Heart right ventricle (tissue), 16 donors: ENCODE measurements at regions not wholly inside any gene's neighbourhood (a gene's known extent, or its start where the extent isn't known, plus 50 kb on each side); places are given as distances from the start of the nearest gene placed in this dataset.

ENCODE experiments used
- ATAC-seq, 8 donors: fragments of 200-7000 bp; cut with Tn5 transposase; one replicate each; pipeline ENCODE4 v1.9.1; 2020; ENCODE audit warnings: mild to moderate bottlenecking in 8 of 8, moderate library complexity in 8 of 8, moderate number of reproducible peaks in 1 of 8
- DNase-seq, 2 donors: peaks; one replicate each; pipeline ENCODE4 v3.0.0-alpha.2; 2020
- H3K27ac ChIP-seq, 10 donors: fragments of 200-600 bp; sonication (generic) in 2 of 10; one replicate each; pipeline versions ENCODE4 v1.5.0 to v1.8.0; 2020 to 2022; ENCODE audit warnings: mild to moderate bottlenecking in 3 of 10
- H3K27me3 ChIP-seq, 7 donors: fragments of 200-600 bp; one replicate each; pipeline ENCODE4 v1.8.0; 2021 to 2022; ENCODE audit warnings: mild to moderate bottlenecking in 2 of 7
- H3K36me3 ChIP-seq, 9 donors: fragments of 200-600 bp; sonication (generic) in 1 of 9; one replicate each; pipeline versions ENCODE4 v1.5.0 to v1.8.0; 2020 to 2022; ENCODE audit warnings: mild to moderate bottlenecking in 2 of 9
- H3K4me1 ChIP-seq, 9 donors: fragments of 200-600 bp; sonication (generic) in 1 of 9; one replicate each; pipeline versions ENCODE4 v1.5.0 to v1.8.0; 2020 to 2022; ENCODE audit warnings: mild to moderate bottlenecking in 4 of 9
- H3K4me3 ChIP-seq, 10 donors: fragments of 200-600 bp; sonication (generic) in 2 of 10; one replicate each; pipeline versions ENCODE4 v1.5.0 to v1.8.0; 2020 to 2022; ENCODE audit warnings: mild to moderate bottlenecking in 7 of 10, moderate library complexity in 2 of 10
- H3K9me3 ChIP-seq, 11 donors: fragments of 200-600 bp in 10 of 11; sonication (generic) in 2 of 11; one replicate each; pipeline versions ENCODE4 v1.5.0 to v1.8.0; 2013 to 2022; ENCODE audit warnings: mild to moderate bottlenecking in 2 of 11, control low read depth in 1 of 11, moderate library complexity in 1 of 11
- WGBS, 2 donors: extraction: QIAGEN DNeasy Blood & Tissue Kit; methylation state at CpG; one replicate each; pipeline ENCODE4 v1.1.7; 2013; ENCODE audit warnings: inconsistent platforms in 1 of 2; 5-methylcytosine and 5-hydroxymethylcytosine counted together
- intact Hi-C, 10 donors: fragments of 100-400 bp; cut with DNase I; formaldehyde crosslinking; loops; one replicate each; pipeline versions ENCODE4 v1.11.1 to v1.14.2; 2022
- TF ChIP-seq, protein P1 (sequence below), 9 donors: fragments of 200-600 bp; sonication (generic) in 2 of 9; IDR thresholded peaks; one replicate each; pipeline versions ENCODE4 v1.5.0 to v1.8.0; 2021 to 2022; ENCODE audit warnings: antibody characterized with exemption in 9 of 9, mild to moderate bottlenecking in 5 of 9, moderate library complexity in 1 of 9
- donor health status: Arrhythmogenic right ventricular cardiomyopathy.
- donor health status: ischemic (EF 13 %, LVEDD 7.1; RV severe dilation, severe dysfunction).
- donor health status: healthy with polysubstance abuse.
- donor health status: DM: no; HTN: yes; CAD: no.
- donor health status: DM: no; HTN: no; CAD: no.
- donor health status: ischemic (EF 25% LVEDD 6.9; RV normal size, moderate dysfunction).
- donor health status: ischemic (EF 25% LVEDD 5.7; RV mildly dilated, moderate dysfunction).
- donor health status: healthy.
- donor health status: DM: yes; HTN: yes; CAD: no.
- donor health status: Ischemic cardiomyopathy.
- donor health status: ischemic (EF 35%, LVEDD 5.7; RV mildly dilated, moderate dysfunction).
- donor health status: nonischemic (EF 11% LVEDD 7.7; RV severe dilation, severe dysfunction).
- donor health status: DM: yes; HTN: yes; CAD: no.
- donor health status: PGD.
- donor health status: ischemic (EF 29% LVEDD 5.4; RV normal size, mild dysfunction).
- donor health status: nonischemic (EF 23%, LVEDD 6.1; RV moderate dilation, normal function).

DNA sequence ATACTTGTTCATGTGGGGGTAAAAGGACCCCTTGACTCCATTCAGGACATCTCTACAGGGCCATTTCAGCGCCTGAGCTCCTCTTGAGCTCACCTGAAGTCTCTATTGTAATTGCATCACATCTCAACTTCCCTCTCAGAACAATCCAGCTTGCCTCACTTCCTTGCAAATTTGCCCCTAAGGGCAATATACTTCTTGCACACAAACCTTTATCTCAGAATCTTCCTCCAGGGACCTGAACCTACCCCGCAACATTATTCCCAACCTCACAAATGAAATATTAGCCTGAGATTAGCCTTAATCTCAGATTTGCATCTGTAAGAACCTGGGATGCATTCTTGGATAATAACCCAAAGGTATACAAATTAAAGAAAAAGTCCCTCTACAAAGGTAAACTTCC is 159.2 kb downstream of the DRD1 start:
- intact Hi-C loops, result no loop called here
- Histone ChIP-seq H3K27ac (no peak overlapping the region), H3K4me3 (no peak overlapping the region), H3K4me1 (no peaks in the 10 kb centered on the region), H3K36me3 (no peaks in the 10 kb centered on the region), H3K9me3 (no peaks in the 10 kb centered on the region), H3K27me3 (peaks cover 0 to 49% (median 11%) of the 10 kb centered on the region in 7 donors)
- DNase-seq (no peak), ATAC-seq (no peak)
- WGBS, 2 donors, result 63 to 68% methylated on average over 2 of the region's 2 CpGs
- TF ChIP-seq, protein P1, sequence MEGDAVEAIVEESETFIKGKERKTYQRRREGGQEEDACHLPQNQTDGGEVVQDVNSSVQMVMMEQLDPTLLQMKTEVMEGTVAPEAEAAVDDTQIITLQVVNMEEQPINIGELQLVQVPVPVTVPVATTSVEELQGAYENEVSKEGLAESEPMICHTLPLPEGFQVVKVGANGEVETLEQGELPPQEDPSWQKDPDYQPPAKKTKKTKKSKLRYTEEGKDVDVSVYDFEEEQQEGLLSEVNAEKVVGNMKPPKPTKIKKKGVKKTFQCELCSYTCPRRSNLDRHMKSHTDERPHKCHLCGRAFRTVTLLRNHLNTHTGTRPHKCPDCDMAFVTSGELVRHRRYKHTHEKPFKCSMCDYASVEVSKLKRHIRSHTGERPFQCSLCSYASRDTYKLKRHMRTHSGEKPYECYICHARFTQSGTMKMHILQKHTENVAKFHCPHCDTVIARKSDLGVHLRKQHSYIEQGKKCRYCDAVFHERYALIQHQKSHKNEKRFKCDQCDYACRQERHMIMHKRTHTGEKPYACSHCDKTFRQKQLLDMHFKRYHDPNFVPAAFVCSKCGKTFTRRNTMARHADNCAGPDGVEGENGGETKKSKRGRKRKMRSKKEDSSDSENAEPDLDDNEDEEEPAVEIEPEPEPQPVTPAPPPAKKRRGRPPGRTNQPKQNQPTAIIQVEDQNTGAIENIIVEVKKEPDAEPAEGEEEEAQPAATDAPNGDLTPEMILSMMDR (IDR thresholded peaks at IDR 0.05), result no peak

DNA sequence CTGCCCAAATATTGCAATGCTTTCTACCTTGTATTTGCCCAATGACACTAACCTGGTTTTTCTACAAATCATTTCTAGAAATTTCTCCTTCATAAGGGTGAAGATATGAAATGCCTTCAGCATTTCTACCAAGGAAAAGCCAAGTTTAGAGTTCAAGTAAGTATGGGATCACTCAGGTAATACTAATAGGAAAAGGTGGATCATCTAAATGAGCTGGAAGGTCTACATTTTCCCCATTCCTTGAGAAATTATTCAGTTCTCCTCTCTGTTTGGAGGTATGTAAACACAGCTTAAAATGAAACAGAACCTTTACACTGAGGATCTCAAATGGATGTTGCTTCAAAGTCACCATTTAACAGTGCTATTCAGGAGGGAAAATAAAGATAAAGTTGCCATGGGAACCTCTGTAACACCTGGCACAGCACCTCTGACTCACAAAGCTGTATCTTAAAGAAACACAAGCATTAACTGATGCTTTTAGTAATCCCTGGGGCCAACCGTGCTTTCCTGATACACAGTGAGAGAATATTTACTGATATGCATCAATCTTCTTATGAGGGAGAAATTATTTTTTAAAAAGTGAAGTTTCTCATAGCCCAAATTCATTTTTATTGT is 161.3 kb downstream of the DRD1 start:
- Histone ChIP-seq H3K9me3 (no peaks in the 10 kb centered on the region), H3K36me3 (no peaks in the 10 kb centered on the region), H3K27ac (no peak overlapping the region), H3K4me1 (no peaks in the 10 kb centered on the region), H3K4me3 (no peak overlapping the region), H3K27me3 (peaks cover 0 to 57% (median 13%) of the 10 kb centered on the region in 7 donors)
- TF ChIP-seq, protein P1 (IDR thresholded peaks at IDR 0.05), result no peak
- DNase-seq (no peak), ATAC-seq (no peak)
- intact Hi-C loops, result no loop called here
- WGBS, 2 donors, result 9 to 17% methylated on average over 1 of the region's 1 CpG

DNA sequence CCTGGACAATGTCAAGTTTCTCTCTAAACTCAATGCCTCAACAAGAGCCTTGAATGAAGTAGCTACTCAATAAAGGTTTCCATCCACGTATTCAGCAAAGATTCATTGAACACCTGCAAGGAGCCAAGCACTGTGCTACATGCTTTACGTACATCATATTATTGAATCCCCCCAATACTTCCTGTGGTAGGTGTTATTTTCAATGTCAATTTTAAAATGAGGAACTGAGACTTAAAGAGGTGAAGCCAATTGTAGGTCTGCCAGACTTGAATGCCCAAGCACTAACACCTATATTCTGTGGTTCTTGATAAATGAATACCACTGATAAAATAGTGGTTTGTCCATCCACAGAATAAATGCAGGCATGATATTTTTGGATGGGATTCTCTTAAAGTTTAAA is 162.3 kb downstream of the DRD1 start:
- ATAC-seq, result no peak
- Histone ChIP-seq H3K27me3 (peaks cover 0 to 55% (median 13%) of the 10 kb centered on the region in 7 donors), H3K4me3 (no peak overlapping the region), H3K4me1 (no peaks in the 10 kb centered on the region), H3K36me3 (no peaks in the 10 kb centered on the region), H3K27ac (no peak overlapping the region), H3K9me3 (no peaks in the 10 kb centered on the region)
- intact Hi-C loops, result no loop called here
- WGBS, 2 donors, result 81% methylated on average over 2 of the region's 2 CpGs
- DNase-seq, result no peak
- TF ChIP-seq, protein P1 (IDR thresholded peaks at IDR 0.05), result no peak

DNA sequence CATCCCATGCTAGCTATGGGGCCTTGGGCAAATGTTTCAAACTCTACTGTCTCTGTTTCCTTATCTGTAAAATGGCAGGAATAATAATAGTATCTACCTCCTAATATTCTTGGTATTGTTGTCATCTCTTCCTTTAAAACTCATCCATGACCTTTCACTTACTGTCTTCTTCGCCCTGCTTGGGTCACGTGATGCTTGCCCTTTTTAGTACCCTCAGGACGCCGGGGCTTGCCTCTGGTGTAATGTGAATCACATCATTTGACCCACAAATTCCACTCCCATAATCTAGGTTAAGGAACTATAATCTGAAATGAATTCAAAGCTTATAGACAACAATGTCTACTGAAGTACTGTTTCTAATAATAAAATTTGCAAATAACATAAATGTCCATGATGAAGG is 162.7 kb downstream of the DRD1 start:
- H3K4me3 ChIP-seq, result no peak overlapping the region
- no peak for DNase-seq
- H3K36me3 ChIP-seq, result no peaks in the 10 kb centered on the region
- H3K27ac ChIP-seq, result no peak overlapping the region
- 81 to 83% methylated on average over 4 of the region's 4 CpGs for WGBS, 2 donors
- H3K27me3 ChIP-seq, result peaks cover 0 to 54% (median 13%) of the 10 kb centered on the region in 7 donors
- no peaks in the 10 kb centered on the region for H3K9me3 ChIP-seq
- intact Hi-C loops, result no loop called here
- no peaks in the 10 kb centered on the region for H3K4me1 ChIP-seq
- TF ChIP-seq, protein P1 (IDR thresholded peaks at IDR 0.05), result no peak
- ATAC-seq, result no peak
